GM21515 (cell line): ENCODE measurements at regions not wholly inside any gene's neighbourhood (a gene's known extent, or its start where the extent isn't known, plus 50 kb on each side); places are given as distances from the start of the nearest gene placed in this dataset.
A peak's percentile ranks its signal among the peaks of the same experiment; 100 is the strongest.
"Not testable (repeated sequence)": the region's sequence is repeated elsewhere in the genome, so short reads cannot be mapped to it uniquely, and the experiment has no call there.

Experiments used
- ATAC-seq: cut with Tn5 transposase; IDR thresholded peaks from one replicate; pipeline ENCODE4 v1.9.1; 2021; ENCODE audit not compliant: unreplicated experiment

DNA sequence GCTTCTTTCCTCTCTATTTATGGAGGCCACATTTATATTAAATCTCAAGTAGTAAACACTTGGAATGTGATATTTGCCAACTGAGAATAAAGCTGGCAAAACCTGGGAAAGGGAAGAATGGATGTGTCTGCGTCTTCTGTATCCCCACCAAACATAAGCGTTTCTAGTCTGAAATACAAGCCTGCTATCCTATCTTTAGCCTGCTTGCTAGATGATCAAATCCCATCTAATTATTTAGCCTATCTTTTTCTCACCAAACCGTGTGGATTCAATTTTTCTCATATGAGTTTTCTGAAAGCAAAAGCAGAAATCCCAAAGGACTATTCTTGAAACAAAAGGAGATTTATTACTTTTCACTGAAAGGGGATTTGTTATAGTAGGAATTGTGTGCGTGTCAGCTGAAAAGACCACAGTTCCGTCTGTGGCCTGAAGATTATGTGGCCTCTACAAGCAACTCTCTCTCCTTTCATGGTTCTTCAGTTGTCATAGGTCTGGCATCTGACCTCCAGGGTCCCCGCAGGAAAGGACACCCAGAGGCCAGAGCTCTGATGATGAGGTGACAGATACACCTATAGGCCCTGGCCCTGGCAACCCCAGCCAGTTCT lies 266.0 kb upstream of the MCTP2 start:
- ATAC-seq, result no peak

DNA sequence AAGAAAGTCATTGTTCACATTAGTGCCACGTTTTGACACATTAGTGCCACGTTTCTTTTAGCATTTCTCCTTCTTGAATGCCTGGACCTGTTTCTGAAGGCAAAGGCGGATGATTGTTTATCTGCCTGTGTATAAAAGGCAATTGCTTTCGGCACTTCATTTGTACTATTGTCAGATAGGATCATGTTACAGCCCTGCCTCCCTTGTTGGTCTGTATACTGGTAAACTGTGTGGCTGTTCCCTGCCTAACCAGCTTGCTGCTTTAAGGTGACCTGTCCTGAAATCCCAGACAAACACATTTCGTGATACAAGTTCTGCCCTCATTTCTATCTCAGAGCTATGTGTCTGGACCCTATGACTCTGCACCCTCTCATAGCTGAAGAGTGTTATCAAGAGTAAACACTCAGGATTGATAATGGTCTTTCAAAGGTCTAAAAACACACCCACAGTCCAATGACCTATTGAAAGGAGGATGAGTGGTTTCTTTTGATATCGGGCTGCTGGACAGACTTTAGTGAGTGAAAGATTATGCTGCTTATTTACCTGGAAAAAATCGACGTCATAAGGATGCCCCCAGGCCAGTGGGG lies 276.3 kb upstream of the MCTP2 start:
- no peak for ATAC-seq

DNA sequence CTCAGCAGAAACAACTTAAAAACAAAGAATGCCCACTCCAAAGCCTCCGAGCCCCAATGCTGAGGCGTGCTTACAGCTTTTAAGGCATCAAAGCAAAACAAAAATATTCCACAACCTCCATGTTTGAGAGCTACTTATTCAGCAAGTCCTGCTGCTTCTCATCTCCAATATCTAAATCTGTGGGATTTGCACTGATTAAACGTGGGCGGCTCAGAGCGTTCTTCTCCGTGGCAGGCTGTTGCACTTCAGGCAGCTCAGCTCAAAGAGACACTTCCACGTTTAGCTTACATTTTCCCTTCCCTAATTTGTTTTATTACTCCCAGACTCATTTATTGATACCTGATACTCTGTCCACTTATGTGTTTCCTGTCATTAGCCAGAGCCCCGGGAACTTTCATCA lies 282.6 kb upstream of the MCTP2 start:
- no peak for ATAC-seq

DNA sequence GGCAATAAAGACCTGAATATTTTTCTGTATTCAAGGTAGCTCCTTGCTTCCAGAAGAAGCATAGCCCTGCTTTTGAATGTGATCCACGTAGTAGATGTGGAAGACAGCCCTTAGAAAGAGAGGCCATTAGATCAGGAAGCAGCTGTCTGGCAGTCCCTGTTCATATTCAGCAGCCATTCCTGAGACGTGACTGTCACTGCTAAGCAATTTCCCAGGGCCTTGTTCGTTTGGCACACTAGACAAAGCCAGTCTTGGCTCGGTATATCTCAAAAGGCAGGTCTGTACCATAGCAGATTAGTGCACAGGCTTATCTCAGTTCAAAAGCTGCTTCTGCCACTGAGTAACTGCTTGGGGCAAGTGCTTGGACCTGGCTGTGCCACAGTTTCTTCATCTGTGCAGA lies 287.8 kb upstream of the MCTP2 start:
- ATAC-seq, result no peak

DNA sequence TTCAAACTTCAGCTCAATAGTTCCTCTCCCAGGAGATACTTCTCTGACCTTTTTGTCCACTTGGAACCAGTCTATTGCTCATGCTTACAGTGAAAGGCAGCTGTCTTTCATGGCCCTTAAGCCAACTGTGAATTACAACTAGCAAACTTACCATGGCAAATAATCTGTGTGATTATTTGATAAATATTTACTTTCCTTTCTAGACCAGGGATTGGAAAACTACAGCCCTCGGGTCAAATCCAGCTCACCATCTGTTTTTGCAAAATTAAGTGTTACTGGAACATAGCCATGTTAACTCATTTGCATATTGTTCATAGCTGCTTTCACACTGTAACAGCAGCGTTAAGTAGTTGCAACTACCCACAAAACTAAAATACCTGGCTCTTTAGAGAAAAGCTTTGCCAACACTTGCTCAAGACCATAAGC lies 289.1 kb upstream of the MCTP2 start:
- no peak for ATAC-seq

DNA sequence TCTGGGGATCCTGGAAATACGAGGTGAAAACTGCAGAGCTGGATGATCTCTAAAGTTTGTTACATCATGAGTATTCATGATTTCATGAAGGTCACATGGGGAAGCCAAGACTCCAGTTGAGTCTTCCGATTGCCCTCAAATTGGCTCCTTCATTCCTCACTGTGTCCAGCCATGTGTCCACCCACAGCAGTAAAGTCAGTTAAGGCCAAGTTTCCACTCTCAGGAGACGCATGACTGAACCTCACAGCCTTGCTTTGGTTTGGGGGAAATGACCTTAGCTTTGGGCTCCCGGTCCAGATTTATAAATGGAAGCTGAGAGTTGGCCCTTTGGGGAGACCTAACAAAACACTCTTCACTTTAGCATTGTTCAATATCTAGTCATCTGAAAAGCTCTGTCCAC lies 289.7 kb upstream of the MCTP2 start:
- ATAC-seq, result no peak

DNA sequence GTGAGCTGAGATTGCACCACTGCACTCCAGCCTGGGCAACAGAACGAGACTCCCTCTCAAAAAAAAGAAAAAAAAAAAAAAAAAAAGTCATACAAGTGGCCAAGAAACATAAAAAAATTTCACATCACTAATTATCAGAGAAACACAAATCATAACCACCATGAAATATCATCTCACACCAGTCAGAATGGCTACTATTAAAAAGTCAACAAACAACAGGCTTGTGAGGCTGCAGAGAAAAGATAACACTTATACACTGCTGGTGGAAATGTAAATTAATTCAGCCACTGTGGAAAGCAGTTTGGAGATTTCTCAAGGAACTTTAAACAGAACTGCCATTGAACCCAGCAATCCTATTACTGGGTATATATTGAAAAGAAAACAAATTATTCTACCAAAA lies 291.1 kb upstream of the MCTP2 start:
- no peak for ATAC-seq

DNA sequence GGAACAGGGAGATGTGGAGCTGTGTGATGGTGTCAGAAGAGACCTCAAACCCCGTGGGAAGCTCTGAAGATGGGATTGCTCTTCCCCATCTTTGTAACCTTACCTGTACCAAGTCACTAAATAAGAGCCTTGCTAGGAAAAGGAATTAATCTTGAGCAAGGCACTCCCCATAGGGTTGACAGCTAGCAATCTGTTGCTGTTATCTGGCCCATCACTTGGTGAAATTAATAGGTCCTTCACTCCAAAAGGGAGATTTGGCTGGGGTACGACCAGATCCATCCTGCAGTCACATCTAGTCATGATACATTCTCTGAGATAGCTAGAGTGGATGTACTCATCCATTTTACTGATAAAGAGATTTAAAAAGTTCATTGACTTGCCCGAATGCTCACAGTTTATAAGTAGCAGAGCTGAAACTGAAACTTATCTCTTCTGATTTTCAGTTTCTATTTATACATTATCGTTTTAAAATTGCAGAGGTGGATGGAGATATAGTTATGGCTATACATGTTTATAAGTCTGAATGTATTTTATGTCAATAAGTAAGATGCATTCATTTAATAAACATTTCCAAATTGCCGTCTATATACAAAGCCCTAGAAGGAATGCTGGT lies 299.1 kb upstream of the MCTP2 start:
- peak; percentile 85 for ATAC-seq

DNA sequence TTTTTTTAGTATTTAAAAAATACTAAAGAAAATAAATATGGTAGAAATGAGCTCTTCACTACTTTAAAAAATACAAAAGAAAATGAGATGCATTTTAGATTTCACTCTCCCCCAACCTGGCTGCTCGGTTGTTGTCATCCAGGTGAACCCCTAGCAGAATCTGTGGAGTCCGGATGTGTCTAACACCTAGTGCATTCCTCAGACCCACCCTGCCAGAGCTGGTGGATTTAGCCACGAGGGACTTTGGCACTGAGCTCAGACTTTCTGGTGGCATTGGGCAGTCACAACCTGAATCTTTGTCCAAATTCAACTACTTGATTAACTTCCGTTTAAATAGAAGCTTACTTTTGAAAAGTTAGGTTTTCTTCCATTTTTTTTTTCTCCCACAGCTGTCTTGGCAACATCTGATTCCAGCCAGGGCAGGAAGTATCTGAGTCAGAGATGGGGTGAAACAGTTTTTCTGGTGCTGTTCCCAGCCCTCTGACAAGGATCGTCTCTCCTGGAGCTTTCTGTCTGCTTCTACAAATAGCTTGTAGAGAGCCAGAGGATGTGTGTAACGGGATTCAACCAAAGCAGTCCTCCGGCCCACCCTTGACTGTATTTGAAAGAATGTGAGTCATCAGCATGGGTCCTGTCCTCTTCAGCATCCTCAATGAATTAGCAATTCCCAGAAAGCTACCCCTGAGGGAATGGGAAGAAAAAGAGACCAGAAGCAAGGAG lies 301.8 kb upstream of the MCTP2 start:
- ATAC-seq, result no peak

DNA sequence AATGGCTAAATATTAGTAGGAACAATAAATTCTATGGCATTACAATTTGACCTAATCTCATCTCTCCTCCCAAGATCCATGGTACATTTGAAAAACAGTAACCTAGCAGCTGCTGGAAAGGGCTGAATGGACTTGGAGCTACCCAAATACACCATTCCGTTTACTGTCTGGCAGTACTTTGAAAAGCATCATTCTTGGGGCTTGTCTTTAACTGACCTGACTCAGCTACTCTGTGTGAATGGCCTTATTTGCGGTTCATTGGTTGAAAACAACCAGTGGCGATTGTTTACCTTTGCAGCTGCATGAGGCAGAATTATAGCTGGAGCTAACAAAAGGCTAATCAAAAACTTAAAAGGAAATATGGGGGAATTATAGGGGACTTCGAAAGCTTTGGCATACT lies 311.2 kb upstream of the MCTP2 start:
- ATAC-seq, result no peak

DNA sequence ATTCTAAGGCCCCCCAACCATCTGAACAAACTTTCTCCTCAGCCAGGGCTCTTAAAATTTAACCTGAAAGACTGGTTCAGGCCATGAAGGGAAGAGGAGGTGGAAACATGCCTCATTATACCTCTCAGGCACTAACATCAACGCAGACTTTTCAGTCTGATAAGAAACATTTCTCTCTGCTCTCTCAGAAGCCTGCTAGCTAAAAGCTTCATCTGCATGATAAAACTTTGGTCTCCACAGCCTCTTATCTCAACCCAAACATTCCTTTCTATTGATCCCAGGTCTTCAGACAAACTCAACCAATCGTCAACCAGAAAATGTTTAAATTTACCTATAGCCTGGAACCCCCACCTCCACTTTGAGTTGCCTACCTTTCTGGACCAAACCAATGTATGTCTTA lies 312.6 kb upstream of the MCTP2 start:
- ATAC-seq, result not testable (repeated sequence)

DNA sequence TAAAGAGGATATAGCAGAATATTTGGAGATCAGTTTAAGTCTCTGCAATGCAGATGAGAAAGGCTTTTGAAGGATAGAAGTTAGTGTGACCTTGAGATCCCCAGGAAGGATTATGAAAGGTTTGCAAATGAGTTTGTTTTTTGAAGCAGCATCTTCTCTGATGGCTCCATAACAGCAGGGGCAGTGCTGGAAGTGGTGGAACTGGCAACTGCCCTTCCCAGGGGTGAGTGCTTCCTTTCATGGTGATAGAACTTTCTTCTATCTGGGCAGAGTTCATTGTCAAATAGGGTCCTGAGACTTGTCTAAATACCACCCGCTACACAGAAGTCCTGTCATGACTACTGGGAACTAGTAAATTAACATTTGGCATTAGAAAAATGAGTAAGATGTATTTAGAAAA lies 314.2 kb upstream of the MCTP2 start:
- ATAC-seq, result no peak

DNA sequence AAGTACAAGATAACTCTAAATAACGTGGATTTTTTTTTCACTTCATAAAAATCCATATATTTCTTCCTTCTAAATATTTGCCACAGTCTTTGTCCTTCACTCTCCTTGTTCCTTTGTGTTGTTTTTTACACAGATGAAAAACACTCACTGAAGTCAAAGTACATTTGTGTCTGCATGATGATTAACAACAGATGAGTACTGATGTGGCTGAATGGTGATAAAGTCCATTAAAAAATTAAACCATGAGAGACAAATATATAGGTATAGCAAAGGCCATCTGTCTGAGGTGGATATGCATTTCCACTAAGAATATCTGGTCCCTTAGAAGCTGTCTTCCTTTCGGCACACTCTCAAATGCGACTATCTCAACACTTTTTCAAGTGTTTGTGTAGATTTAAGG lies 317.5 kb upstream of the MCTP2 start:
- no peak for ATAC-seq

DNA sequence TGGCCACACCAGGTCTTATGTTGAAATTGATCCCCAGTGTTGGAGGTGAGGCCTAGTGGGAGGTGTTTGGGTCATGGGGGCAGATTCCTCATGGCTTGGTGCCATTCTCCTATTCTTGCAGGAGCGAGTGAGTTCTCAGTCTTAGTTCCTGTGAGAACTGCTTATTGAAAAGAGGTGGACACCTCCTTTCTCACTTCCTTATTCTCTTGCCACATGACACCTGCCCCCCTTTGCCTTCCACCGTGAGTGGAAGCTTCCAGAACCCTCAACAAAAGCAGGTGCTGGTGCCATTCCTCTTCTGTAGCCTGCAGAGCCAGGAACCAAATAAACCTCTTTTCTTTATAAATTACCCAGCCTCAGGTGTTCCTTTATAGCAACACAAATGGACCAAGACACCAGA lies 318.1 kb upstream of the MCTP2 start:
- no peak for ATAC-seq

DNA sequence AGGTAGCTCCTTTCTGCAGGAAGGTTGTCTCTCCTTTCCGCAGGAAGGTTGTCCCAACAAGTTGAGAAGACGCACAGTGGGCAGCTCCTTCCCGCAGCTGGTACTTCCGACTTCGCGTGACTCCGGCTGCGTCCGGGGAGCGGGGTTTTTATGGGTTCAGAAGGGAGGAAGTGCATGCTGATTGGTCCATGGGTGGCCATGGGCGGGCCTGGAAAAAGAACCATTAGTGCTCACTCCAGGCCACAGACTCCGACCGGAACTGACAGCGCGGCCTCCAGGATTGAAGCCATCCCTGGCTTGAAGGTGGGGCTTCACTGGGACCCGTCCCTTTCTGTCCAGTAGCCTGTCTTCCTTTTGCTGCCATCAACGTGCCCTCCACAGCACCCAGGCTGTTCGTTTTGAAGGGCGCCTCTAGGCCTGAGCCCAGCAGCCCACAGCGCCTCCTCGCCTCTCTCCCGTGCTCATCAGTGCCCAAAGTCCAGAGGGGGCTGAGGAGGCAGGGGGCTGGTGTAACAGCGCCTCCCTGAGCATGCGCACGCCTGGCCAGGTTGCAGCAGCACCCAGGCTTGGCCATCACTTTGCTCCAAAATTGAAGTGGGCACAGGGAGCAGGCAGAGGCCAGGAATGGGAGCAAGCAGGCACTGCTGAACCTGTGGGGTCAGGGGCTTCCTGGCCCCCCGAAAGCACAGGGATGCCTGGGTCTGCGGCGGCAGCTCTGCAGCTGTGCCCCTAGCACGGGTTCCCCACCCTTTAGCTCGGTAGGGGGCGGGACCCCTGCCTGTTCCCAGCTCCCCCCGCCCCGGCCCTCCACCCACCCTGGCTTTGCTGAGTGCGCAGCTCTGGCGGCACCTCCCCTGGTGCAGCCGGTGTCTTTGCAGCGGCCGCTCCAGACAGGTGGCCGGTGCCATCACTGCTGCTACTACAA lies 330.6 kb upstream of the MCTP2 start:
- ATAC-seq, result no peak

DNA sequence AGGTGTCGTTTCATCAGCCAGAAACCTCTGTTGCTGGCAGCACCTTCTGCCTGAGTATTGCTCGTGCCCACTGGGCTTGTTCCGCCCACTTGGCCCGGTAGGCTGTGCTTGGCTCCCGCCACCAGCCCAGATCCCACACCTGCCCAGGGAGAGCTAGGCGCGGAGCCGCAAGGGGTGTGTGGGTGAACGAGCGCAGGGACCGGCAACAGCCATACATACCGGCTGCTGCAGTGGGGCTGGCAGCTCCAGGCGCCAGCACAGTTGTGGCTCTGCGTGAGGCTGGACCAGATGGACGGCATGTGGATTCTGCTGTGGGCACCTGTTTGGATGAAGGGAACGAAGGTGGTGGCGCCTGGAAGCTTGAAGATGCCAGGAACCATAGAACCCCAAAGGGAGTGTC lies 331.5 kb upstream of the MCTP2 start:
- no peak for ATAC-seq

DNA sequence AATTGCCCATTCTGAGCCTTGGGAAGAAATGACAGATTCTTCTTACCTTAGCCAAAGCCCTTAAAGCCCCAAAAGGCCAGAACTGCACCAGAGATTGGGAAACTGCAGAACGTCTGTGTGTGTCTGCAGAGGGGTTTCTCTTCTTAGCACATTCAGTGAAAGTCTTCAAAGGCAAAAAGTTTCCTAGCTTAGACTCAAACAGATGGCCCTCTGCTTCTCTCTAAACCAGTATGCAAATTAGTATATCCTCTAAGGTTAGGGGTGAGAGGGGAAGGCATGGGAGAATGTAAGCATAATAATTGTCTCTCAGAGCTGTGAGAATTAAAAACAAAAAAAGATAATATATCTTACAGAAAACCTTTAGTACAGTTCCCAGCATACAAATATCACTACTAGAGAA lies 334.0 kb upstream of the MCTP2 start:
- no peak for ATAC-seq

DNA sequence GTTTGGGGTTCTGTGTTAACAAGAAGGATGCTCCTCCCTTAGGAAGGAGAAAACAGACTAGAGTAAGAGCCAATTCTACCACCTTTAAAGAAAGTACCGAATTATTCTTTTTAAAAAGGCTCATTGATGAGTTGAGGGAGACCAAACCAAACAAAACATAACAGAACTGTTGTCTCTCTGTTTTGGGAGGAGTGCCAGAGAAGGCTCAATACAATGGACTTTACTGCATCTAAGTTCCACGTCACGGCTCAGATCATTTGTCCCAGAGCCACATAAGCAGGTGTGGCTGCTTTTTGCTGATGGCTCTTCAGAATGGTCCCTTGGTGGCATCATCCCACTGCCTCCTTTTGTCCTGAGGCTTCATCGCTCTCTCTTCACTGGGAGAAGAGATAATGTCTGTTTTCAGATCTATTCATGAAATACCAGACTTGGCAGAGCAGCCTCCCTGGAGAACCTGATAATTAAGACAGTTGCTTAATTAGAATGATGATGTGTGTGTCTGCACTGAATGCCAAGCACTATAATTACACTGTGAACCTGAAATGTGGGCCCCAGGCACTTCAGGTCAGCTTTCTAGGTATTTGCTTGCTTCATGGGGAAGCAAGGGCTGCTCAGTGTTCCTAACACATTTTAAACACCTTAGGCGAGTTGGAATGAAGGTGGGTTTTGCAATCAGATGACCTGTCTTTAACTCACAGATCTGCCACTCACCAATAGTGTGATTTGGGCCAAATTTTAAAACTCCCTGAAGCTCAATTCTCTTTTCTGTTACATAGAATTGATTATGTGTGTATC lies 335.2 kb upstream of the MCTP2 start:
- no peak for ATAC-seq

DNA sequence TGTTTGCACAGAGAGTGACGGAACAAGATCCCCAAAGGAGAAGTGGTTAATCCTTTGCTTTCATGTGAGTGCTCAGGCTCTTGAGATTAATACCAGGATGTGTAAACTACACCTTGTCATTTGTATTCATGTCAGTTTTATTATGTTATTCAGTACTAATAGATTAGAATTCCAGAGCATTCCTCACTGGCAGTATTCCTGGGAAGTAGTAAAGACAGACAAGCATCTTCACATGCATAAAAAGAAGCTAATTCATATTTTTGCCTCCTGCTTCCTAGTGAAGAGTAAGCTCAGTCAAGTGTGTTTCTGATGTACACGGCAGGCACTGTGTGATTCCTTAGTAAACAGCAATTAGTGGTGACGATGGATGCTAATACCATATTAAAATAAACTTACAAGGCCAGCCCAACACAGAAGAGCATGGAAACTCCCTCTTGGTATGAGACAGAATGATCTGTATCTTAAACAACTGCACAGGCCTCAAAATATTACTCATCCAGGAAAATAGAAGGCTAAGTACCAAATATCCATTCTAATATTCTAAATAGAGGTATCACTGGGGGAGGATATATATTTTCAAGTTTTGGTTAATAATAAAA lies 336.8 kb upstream of the MCTP2 start:
- no peak for ATAC-seq

DNA sequence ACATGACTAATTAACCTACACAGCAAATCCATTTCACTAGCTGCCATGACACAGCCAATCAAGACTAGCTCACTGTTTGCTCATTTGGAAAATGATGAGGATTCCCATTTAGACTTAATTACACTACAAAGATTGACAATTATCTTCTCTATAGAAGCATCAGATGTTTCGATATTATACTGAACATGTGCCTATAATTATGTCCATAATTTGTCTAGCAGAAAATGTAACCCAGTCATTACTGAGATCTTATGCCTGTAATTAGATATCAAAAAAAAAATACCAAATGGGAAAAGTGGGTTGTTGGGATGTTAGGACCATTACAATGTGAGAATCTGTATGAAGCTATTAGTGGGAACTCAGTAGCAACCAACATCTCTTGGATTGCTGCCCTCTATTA lies 344.2 kb upstream of the MCTP2 start:
- no peak for ATAC-seq
